ENCODE measurements at regions not wholly inside any gene's neighbourhood (a gene's known extent, or its start where the extent isn't known, plus 50 kb on each side); places are given as distances from the start of the nearest gene placed in this dataset.

- Histone ChIP-seq H3K9ac (ENCODE audit: insufficient read depth, low read depth, low read length) (no peak overlapping the region), H2AFZ (ENCODE audit: low read length) (no peak overlapping the region), H3K4me1 (ENCODE audit: insufficient read depth, low read length) (no peaks in the 10 kb centered on the region), H4K20me1 (ENCODE audit: insufficient read depth, low read length) (no peaks in the 10 kb centered on the region), H3K27ac (ENCODE audit: extremely low read length, insufficient read depth, low read length) (no peak overlapping the region), H3K9me3 (ENCODE audit: low read length) (no peaks in the 10 kb centered on the region), H3K4me3 (replicated peaks in 1 of 3; ENCODE audit: insufficient read depth in 1 of 3, low read depth in 2 of 3, low read length in 3 of 3) (no peak overlapping the region), H3K79me2 (ENCODE audit: insufficient read depth, low read length) (no peaks in the 10 kb centered on the region), H3K27me3 (ENCODE audit: control insufficient read depth in 1 of 2, insufficient read depth in 2 of 2, low read length in 2 of 2) (no peaks in the 10 kb centered on the region), H3K36me3 (replicated peaks in 1 of 2; ENCODE audit: control insufficient read depth in 1 of 2, insufficient read depth in 2 of 2, low read length in 2 of 2) (no peaks in the 10 kb centered on the region), H3K4me2 (ENCODE audit: low read depth, low read length) (no peak overlapping the region)
- ChIA-PET POLR2A (no interaction called here), CTCF (ENCODE audit: low intra/inter-chr PET ratio, low total read pairs) (no interaction called here)
- no peak for DNase-seq (ENCODE audit: low spot score)
- intact Hi-C loops (cut with micrococcal nuclease; ENCODE audit: unreplicated experiment) (no loop called here), in situ Hi-C loops (cut with HindIII; ENCODE audit: extremely low pct_ligation_motif_present, low pct_unique_long_range_greater_than_20kb) (no loop called here)
- no TSS peak for BruUV-seq (replicated peaks)
- 0% methylated on average over 3 of the region's 3 CpGs for WGBS (ENCODE audit: low lambda C conversion rate)
- ATAC-seq: no peak
- TF ChIP-seq TFE3 (CRISPR knock-in tag; IDR thresholded peaks at IDR 0.05) (no peak), ZNF441 (CRISPR knock-in tag; IDR thresholded peaks at IDR 0.05; ENCODE audit: borderline replicate concordance) (no peak), ZSCAN9 (CRISPR knock-in tag; IDR thresholded peaks at IDR 0.05; ENCODE audit: borderline replicate concordance) (no peak), KDM5A (IDR thresholded peaks at IDR 0.05; ENCODE audit: borderline replicate concordance, low read length) (no peak)
- TF ChIP-seq, protein P1, sequence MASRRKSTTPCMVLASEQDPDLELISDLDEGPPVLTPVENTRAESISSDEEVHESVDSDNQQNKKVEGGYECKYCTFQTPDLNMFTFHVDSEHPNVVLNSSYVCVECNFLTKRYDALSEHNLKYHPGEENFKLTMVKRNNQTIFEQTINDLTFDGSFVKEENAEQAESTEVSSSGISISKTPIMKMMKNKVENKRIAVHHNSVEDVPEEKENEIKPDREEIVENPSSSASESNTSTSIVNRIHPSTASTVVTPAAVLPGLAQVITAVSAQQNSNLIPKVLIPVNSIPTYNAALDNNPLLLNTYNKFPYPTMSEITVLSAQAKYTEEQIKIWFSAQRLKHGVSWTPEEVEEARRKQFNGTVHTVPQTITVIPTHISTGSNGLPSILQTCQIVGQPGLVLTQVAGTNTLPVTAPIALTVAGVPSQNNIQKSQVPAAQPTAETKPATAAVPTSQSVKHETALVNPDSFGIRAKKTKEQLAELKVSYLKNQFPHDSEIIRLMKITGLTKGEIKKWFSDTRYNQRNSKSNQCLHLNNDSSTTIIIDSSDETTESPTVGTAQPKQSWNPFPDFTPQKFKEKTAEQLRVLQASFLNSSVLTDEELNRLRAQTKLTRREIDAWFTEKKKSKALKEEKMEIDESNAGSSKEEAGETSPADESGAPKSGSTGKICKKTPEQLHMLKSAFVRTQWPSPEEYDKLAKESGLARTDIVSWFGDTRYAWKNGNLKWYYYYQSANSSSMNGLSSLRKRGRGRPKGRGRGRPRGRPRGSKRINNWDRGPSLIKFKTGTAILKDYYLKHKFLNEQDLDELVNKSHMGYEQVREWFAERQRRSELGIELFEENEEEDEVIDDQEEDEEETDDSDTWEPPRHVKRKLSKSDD (CRISPR knock-in tag; IDR thresholded peaks at IDR 0.05; ENCODE audit: low read depth): no peak
- no peak for FAIRE-seq
Measured at GRCh38 chr6:102411796-102412195, 1018.3 kb downstream of the GRIK2 start.

Data from HepG2 (cell line).